SK-N-SH (cell line): ENCODE measurements at regions not wholly inside any gene's neighbourhood (a gene's known extent, or its start where the extent isn't known, plus 50 kb on each side); places are given as distances from the start of the nearest gene placed in this dataset.

ENCODE experiments used
- CTCF ChIA-PET: fragments of 300-600, 350-600 bp; formaldehyde crosslinking; extraction: SDS; loops from one replicate; lab custom pipeline; 2021; lab: Yijun Ruan, JAX
- POLR2A ChIA-PET: fragments of 350-600 bp; sonication (Branson Sonifier 250); formaldehyde crosslinking; extraction: SDS; loops from one replicate; lab custom pipeline; 2020; ENCODE audit warnings: antibody characterized with exemption, inconsistent platforms; lab: Yijun Ruan, JAX
- DNase-seq: peaks from one replicate; pipeline ENCODE4 v3.0.0; 2012
- H2AFZ ChIP-seq: fragments of 200-600 bp; sonication (generic); 2 replicates; pipeline ENCODE4 v1.8.1; 2016; ENCODE audit warnings: antibody characterized with exemption, mild to moderate bottlenecking, low read depth
- H3F3A ChIP-seq: fragments of 200-600 bp; sonication (generic); replicated peaks from 2 replicates; pipeline ENCODE3; 2016; ENCODE audit warnings: antibody characterized with exemption, mild to moderate bottlenecking; ENCODE audit not compliant: insufficient read depth
- H3K27ac ChIP-seq, 2 experiments: fragments of 200-500 bp in 1 of 2; fragments of 200-600 bp in 1 of 2; sonication (Bioruptor generic) in 1 of 2; sonication (generic), shearing (Covaris generic) in 1 of 2; 2 replicates each; pipeline versions ENCODE4 v1.5.1 to v1.6.1; 2014 to 2016; ENCODE audit warnings: low read depth in 2 of 2, inconsistent platforms in 1 of 2, low read length in 1 of 2, mild to moderate bottlenecking in 1 of 2, mixed read lengths in 1 of 2
- H3K27me3 ChIP-seq: fragments of 200-600 bp; sonication (generic), shearing (Covaris generic); 2 replicates; pipeline ENCODE4 v1.6.1; 2016; ENCODE audit warnings: mixed run types; ENCODE audit not compliant: insufficient read depth
- H3K36me3 ChIP-seq, 2 experiments: fragments of 200-500 bp in 1 of 2; fragments of 200-600 bp in 1 of 2; sonication (Bioruptor generic) in 1 of 2; sonication (generic) in 1 of 2; replicated peaks in 1 of 2; 2 replicates each; pipeline versions ENCODE3 to v1.5.1; 2014 to 2016; ENCODE audit warnings: low read length in 1 of 2, mild to moderate bottlenecking in 1 of 2; ENCODE audit not compliant: insufficient read depth in 2 of 2, control insufficient read depth in 1 of 2
- H3K4me1 ChIP-seq, 2 experiments: fragments of 200-500 bp in 1 of 2; fragments of 200-600 bp in 1 of 2; sonication (Bioruptor generic) in 1 of 2; sonication (generic), shearing (Covaris generic) in 1 of 2; 2 replicates each; pipeline versions ENCODE4 v1.5.1 to v1.6.1; 2014 to 2016; ENCODE audit warnings: low read depth in 1 of 2, low read length in 1 of 2, mixed run types in 1 of 2; ENCODE audit not compliant: insufficient read depth in 2 of 2, control insufficient read depth in 1 of 2
- H3K4me2 ChIP-seq: fragments of 200-600 bp; sonication (generic), shearing (Covaris generic); 2 replicates; pipeline ENCODE4 v1.6.1; 2017; ENCODE audit warnings: mixed run types
- H3K4me3 ChIP-seq, 2 experiments: fragments of 200-500 bp in 1 of 2; fragments of 200-600 bp in 1 of 2; sonication (Bioruptor generic) in 1 of 2; sonication (generic), shearing (Covaris generic) in 1 of 2; 2 replicates each; pipeline versions ENCODE4 v1.5.1 to v1.8.1; 2014 to 2016; ENCODE audit warnings: low read depth in 2 of 2, inconsistent platforms in 1 of 2, low read length in 1 of 2, mild to moderate bottlenecking in 1 of 2, mixed read lengths in 1 of 2, moderate library complexity in 1 of 2
- H3K79me2 ChIP-seq: fragments of 200-600 bp; sonication (generic); 2 replicates; pipeline ENCODE4 v1.8.1; 2017; ENCODE audit warnings: mild to moderate bottlenecking; ENCODE audit not compliant: insufficient read depth
- H3K9ac ChIP-seq: fragments of 200-600 bp; sonication (generic); 2 replicates; pipeline ENCODE4 v1.6.1; 2017; ENCODE audit warnings: mixed run types
- H3K9me2 ChIP-seq: fragments of 200-600 bp; sonication (generic); 2 replicates; pipeline ENCODE4 v1.6.1; 2017; ENCODE audit warnings: mixed run types
- H3K9me3 ChIP-seq: fragments of 200-600 bp; sonication (generic); 2 replicates; pipeline ENCODE4 v1.6.1; 2017; ENCODE audit warnings: mixed run types, mild to moderate bottlenecking, moderate library complexity
- H4K20me1 ChIP-seq: fragments of 200-600 bp; sonication (generic); 2 replicates; pipeline ENCODE4 v1.6.1; 2017; ENCODE audit warnings: mild to moderate bottlenecking, mixed run types; ENCODE audit not compliant: insufficient read depth
- EP300 ChIP-seq, 2 experiments: IDR thresholded peaks; 2 replicates each; pipeline versions ENCODE4 v1.4.0 to v1.6.1; 2012; ENCODE audit warnings: borderline replicate concordance in 1 of 2, low read depth in 1 of 2, low read length in 1 of 2
- FOSL2 ChIP-seq: IDR thresholded peaks from 2 replicates; pipeline ENCODE4 v1.4.0; 2012; ENCODE audit warnings: low read depth, mild to moderate bottlenecking, moderate library complexity, borderline replicate concordance
- GATA2 ChIP-seq: sonication (generic); formaldehyde crosslinking; IDR thresholded peaks from 2 replicates; pipeline ENCODE4 v1.5.0; 2020; ENCODE audit warnings: mild to moderate bottlenecking, missing genetic modification reagents
- IRF3 ChIP-seq: fragments of 150-350 bp; IDR thresholded peaks from 2 replicates; pipeline ENCODE4 v1.6.1; 2016; ENCODE audit warnings: mild to moderate bottlenecking, low read depth, low read length
- MXI1 ChIP-seq: IDR thresholded peaks from 2 replicates; pipeline ENCODE4 v1.6.1; 2012; ENCODE audit warnings: mild to moderate bottlenecking, low read depth, low read length, improper control_type of control experiment
- NFIC ChIP-seq: IDR thresholded peaks from 2 replicates; pipeline ENCODE4 v1.4.0; 2012; ENCODE audit warnings: borderline replicate concordance
- NRF1 ChIP-seq: IDR thresholded peaks from 2 replicates; pipeline ENCODE4 v1.6.1; 2012; ENCODE audit warnings: low read depth, mild to moderate bottlenecking, low read length
- RAD21 ChIP-seq: IDR thresholded peaks from 2 replicates; pipeline ENCODE4 v1.6.1; 2012; ENCODE audit warnings: mild to moderate bottlenecking, low read length
- REST ChIP-seq: IDR thresholded peaks from 2 replicates; pipeline ENCODE4 v1.6.1; 2012; ENCODE audit warnings: mild to moderate bottlenecking, low read depth, low read length, moderate library complexity
- RFX5 ChIP-seq: IDR thresholded peaks from 2 replicates; pipeline ENCODE4 v1.6.1; 2012; ENCODE audit warnings: mild to moderate bottlenecking, improper control_type of control experiment, low read length
- SMC3 ChIP-seq: IDR thresholded peaks from 2 replicates; pipeline ENCODE4 v1.6.1; 2012; ENCODE audit warnings: low read depth, low read length, improper control_type of control experiment
- TCF12 ChIP-seq: IDR thresholded peaks from 2 replicates; pipeline ENCODE4 v1.4.0; 2012
- TEAD4 ChIP-seq: IDR thresholded peaks from 2 replicates; pipeline ENCODE4 v1.4.0; 2012; ENCODE audit warnings: mild to moderate bottlenecking, borderline replicate concordance; ENCODE audit not compliant: insufficient read depth
- USF1 ChIP-seq: IDR thresholded peaks from 2 replicates; pipeline ENCODE4 v1.4.0; 2012; ENCODE audit warnings: low read depth, borderline replicate concordance
- ZBTB33 ChIP-seq: IDR thresholded peaks from 2 replicates; pipeline ENCODE4 v1.4.0; 2012; ENCODE audit warnings: low read depth, borderline replicate concordance
- WGBS: methylation state at CpG from one replicate; pipeline ENCODE4 v1.1.6; 2017; ENCODE audit warnings: low lambda C conversion rate; 5-methylcytosine and 5-hydroxymethylcytosine counted together

- H3F3A ChIP-seq: no peaks in the 10 kb centered on the region
- 61% methylated on average over 8 of the region's 8 CpGs for WGBS
- no peak for TF ChIP-seq ZBTB33
- TF ChIP-seq NRF1: no peak
- TF ChIP-seq MXI1: no peak
- no peak for TF ChIP-seq EP300 (IDR thresholded peaks at IDR 0.05; ENCODE audit: borderline replicate concordance in 1 of 2, low read depth in 1 of 2, low read length in 1 of 2)
- CTCF ChIA-PET: no interaction called here
- no peak overlapping the region for H3K9ac ChIP-seq
- H3K27ac ChIP-seq: no peak overlapping the region
- H4K20me1 ChIP-seq: no peaks in the 10 kb centered on the region
- H3K36me3 ChIP-seq: no peaks in the 10 kb centered on the region
- H3K4me1 ChIP-seq: no peaks in the 10 kb centered on the region
- H3K4me2 ChIP-seq: no peak overlapping the region
- H2AFZ ChIP-seq: no peak overlapping the region
- POLR2A ChIA-PET: no interaction called here
- DNase-seq: no peak
- H3K4me3 ChIP-seq: no peak overlapping the region
- no peaks in the 10 kb centered on the region for H3K79me2 ChIP-seq
- peaks cover 5% of the 10 kb centered on the region; the same call in 1 of the 2 replicates for H3K27me3 ChIP-seq
- no peaks in the 10 kb centered on the region for H3K9me2 ChIP-seq
- no peaks in the 10 kb centered on the region for H3K9me3 ChIP-seq
Measured at GRCh38 chr18:27661320-27662018, 476.4 kb upstream of the CHST9 start.

- Histone ChIP-seq H3K27ac (no peak overlapping the region), H3K36me3 (no peaks in the 10 kb centered on the region), H3K4me3 (no peak overlapping the region), H3F3A (no peaks in the 10 kb centered on the region), H3K9me3 (no peaks in the 10 kb centered on the region)
- POLR2A ChIA-PET: no interaction called here
- TF ChIP-seq RAD21 (no peak), TCF12 (no peak), NFIC (no peak), GATA2 (CRISPR knock-in tag) (no peak), TEAD4 (no peak), RFX5 (no peak), FOSL2 (no peak), REST (no peak), IRF3 (no peak), SMC3 (no peak), USF1 (no peak), NRF1 (no peak)
- TF ChIP-seq, all 33 proteins: peak for 0
- Histone ChIP-seq H2AFZ (no peak overlapping the region), H3K4me2 (no peak overlapping the region), H3K9me2 (no peaks in the 10 kb centered on the region), H4K20me1 (no peaks in the 10 kb centered on the region), H3K4me1 (no peaks in the 10 kb centered on the region), H3K27me3 (peaks cover 5% of the 10 kb centered on the region; the same call in 1 of the 2 replicates), H3K9ac (no peak overlapping the region), H3K79me2 (no peaks in the 10 kb centered on the region)
- CTCF ChIA-PET: interaction anchor here (1.3 to 1.4 kb wide), 2 partner anchors 11 to 12 kb away, joined by 3 read pairs; no protein-coding TSS in a partner anchor
- WGBS: 35% methylated on average over 3 of the region's 3 CpGs
- DNase-seq: no peak
Measured at GRCh38 chr18:27656905-27657304, 471.8 kb upstream of the CHST9 start.
